DOHH2 (cell line): ENCODE measurements at regions not wholly inside any gene's neighbourhood (a gene's known extent, or its start where the extent isn't known, plus 50 kb on each side); places are given as distances from the start of the nearest gene placed in this dataset.

ENCODE experiments used
- H3F3A ChIP-seq: fragments of 200-600 bp; sonication (generic), shearing (Covaris generic); 2 replicates; pipeline ENCODE4 v1.6.0; 2016; ENCODE audit warnings: antibody characterized with exemption, mild to moderate bottlenecking; ENCODE audit not compliant: control insufficient read depth, insufficient read depth
- H3K27ac ChIP-seq: fragments of 200-600 bp; sonication (generic); 2 replicates; pipeline ENCODE4 v1.5.1; 2014; ENCODE audit warnings: low read depth, mild to moderate bottlenecking, low read length, moderate library complexity
- H3K27me3 ChIP-seq: fragments of 200-600 bp; sonication (generic); 2 replicates; pipeline ENCODE4 v1.6.1; 2014; ENCODE audit warnings: mild to moderate bottlenecking, low read length, mixed read lengths; ENCODE audit not compliant: control insufficient read depth
- H3K36me3 ChIP-seq: fragments of 200-600 bp; sonication (generic); 2 replicates; pipeline ENCODE4 v1.6.1; 2014; ENCODE audit warnings: mild to moderate bottlenecking, low read length, moderate library complexity, mixed read lengths; ENCODE audit not compliant: control insufficient read depth
- H3K4me1 ChIP-seq: fragments of 200-600 bp; sonication (generic); 2 replicates; pipeline ENCODE4 v1.6.1; 2014; ENCODE audit warnings: mild to moderate bottlenecking, low read length, mixed read lengths; ENCODE audit not compliant: control insufficient read depth
- H3K4me2 ChIP-seq: fragments of 200-600 bp; sonication (generic); 2 replicates; pipeline ENCODE4 v1.6.0; 2014; ENCODE audit warnings: mild to moderate bottlenecking, low read length, moderate library complexity
- H3K4me3 ChIP-seq: fragments of 200-600 bp; sonication (generic); 2 replicates; pipeline ENCODE4 v1.5.1; 2014; ENCODE audit warnings: mild to moderate bottlenecking, low read length, mixed read lengths
- H3K79me2 ChIP-seq: fragments of 200-600 bp; sonication (generic); 2 replicates; pipeline ENCODE4 v1.6.1; 2014; ENCODE audit warnings: mild to moderate bottlenecking, low read length, mixed read lengths; ENCODE audit not compliant: control insufficient read depth
- H3K9me2 ChIP-seq: fragments of 200-600 bp; sonication (generic); replicated peaks from 2 replicates; pipeline ENCODE4 v1.6.1; 2014; ENCODE audit warnings: mild to moderate bottlenecking, low read length, mixed read lengths; ENCODE audit not compliant: control insufficient read depth
- H3K9me3 ChIP-seq: fragments of 200-600 bp; sonication (generic); 2 replicates; pipeline ENCODE4 v1.6.1; 2014; ENCODE audit warnings: antibody characterized with exemption, low read length, mixed read lengths; ENCODE audit not compliant: control insufficient read depth, insufficient read depth
- H4K20me1 ChIP-seq: fragments of 200-600 bp; sonication (generic); 2 replicates; pipeline ENCODE4 v1.6.0; 2014; ENCODE audit warnings: low read depth, mild to moderate bottlenecking, antibody characterized with exemption, low read length, moderate library complexity; ENCODE audit not compliant: control insufficient read depth, insufficient read depth
- CTCF ChIP-seq: fragments of 200-600 bp; sonication (generic); IDR thresholded peaks from one replicate; pipeline ENCODE4 v1.5.1; 2014; ENCODE audit warnings: antibody characterized with exemption, mild to moderate bottlenecking, low read depth, low read length; ENCODE audit not compliant: poor library complexity, severe bottlenecking
- EZH2phosphoT487 ChIP-seq: fragments of 200-600 bp; sonication (generic); IDR thresholded peaks from 2 replicates; pipeline ENCODE4 v1.6.1; 2017; ENCODE audit warnings: borderline replicate concordance, mild to moderate bottlenecking, antibody characterized with exemption, low read length, moderate library complexity, mixed read lengths

DNA sequence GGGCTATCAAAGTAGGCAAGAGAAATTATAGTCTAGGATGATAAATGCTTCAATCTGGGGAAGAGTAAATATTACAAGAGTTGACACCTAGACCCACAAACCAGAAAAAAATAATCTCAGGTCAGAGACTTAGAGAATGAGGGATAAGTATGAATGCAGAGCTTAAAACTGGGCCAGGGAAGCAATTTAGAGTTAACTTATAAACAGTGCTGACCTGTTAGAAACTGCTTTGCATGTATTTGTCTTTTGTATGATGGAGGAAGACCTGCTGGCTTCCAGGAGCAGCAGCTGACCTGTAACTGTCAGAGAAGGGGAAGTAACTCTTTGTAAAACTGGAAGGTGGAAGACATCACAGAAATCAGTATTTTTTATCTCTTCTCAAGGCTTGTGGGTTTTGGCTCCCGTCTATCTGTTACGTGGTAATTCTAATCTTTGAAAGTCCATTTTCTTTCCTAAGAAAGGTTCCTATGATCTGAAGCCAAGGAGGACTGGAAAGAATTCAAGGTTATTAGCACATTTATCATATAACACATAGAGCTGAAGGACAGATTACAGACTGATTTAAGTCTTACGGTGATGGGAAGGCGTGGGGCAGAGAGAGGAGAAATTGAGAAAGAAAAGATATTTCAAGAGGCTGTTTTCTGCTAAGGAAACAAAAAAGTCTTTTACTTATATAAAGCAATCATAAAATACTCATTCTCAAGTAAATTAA is 114.7 kb upstream of the ADAMTS19 start:
- H3F3A ChIP-seq: no peaks in the 10 kb centered on the region
- no peak overlapping the region for H3K27ac ChIP-seq
- no peak overlapping the region for H3K4me3 ChIP-seq
- TF ChIP-seq EZH2phosphoT487: no peak
- no peak for TF ChIP-seq CTCF
- H3K27me3 ChIP-seq: no peaks in the 10 kb centered on the region
- H3K9me3 ChIP-seq: no peaks in the 10 kb centered on the region
- no peaks in the 10 kb centered on the region for H3K79me2 ChIP-seq
- H3K4me2 ChIP-seq: no peak overlapping the region
- no peaks in the 10 kb centered on the region for H3K9me2 ChIP-seq
- H3K36me3 ChIP-seq: no peaks in the 10 kb centered on the region
- no peaks in the 10 kb centered on the region for H4K20me1 ChIP-seq
- H3K4me1 ChIP-seq: 0 out of 2 replicates have a peak, but pooled peaks cover 2% of the 10 kb centered on the region

- Histone ChIP-seq H3K9me2 (no peaks in the 10 kb centered on the region), H3K36me3 (no peaks in the 10 kb centered on the region), H3F3A (no peaks in the 10 kb centered on the region), H4K20me1 (no peaks in the 10 kb centered on the region), H3K4me2 (no peak overlapping the region), H3K79me2 (no peaks in the 10 kb centered on the region), H3K27ac (no peak overlapping the region), H3K27me3 (no peaks in the 10 kb centered on the region), H3K4me1 (no peaks in the 10 kb centered on the region), H3K4me3 (no peak overlapping the region), H3K9me3 (no peaks in the 10 kb centered on the region)
- TF ChIP-seq EZH2phosphoT487 (no peak), CTCF (no peak)
Observed at GRCh38 chr5:129356846-129357245, 103.3 kb upstream of the ADAMTS19 start.

- H3K4me1 ChIP-seq: no peaks in the 10 kb centered on the region
- H4K20me1 ChIP-seq: no peaks in the 10 kb centered on the region
- no peak overlapping the region for H3K4me3 ChIP-seq
- TF ChIP-seq CTCF (no peak), EZH2phosphoT487 (no peak)
- H3K9me2 ChIP-seq: no peaks in the 10 kb centered on the region
- H3K27ac ChIP-seq: no peak overlapping the region
- H3K27me3 ChIP-seq: no peaks in the 10 kb centered on the region
- H3F3A ChIP-seq: no peaks in the 10 kb centered on the region
- H3K79me2 ChIP-seq: no peaks in the 10 kb centered on the region
- no peaks in the 10 kb centered on the region for H3K9me3 ChIP-seq
- no peaks in the 10 kb centered on the region for H3K36me3 ChIP-seq
- H3K4me2 ChIP-seq: no peak overlapping the region
Observed at GRCh38 chr5:129358069-129358468, 102.0 kb upstream of the ADAMTS19 start.
